Gastroesophageal sphincter (tissue), 3 donors: ENCODE measurements at regions not wholly inside any gene's neighbourhood (a gene's known extent, or its start where the extent isn't known, plus 50 kb on each side); places are given as distances from the start of the nearest gene placed in this dataset.

ENCODE experiments used
- CTCF ChIP-seq, 4 experiments: fragments of 200-600 bp in 2 of 4; fragments of 450-650 bp in 2 of 4; sonication (generic) in 1 of 4; IDR thresholded peaks; one replicate each; pipeline ENCODE4 v1.5.1; 2017 to 2019; ENCODE audit warnings: antibody characterized with exemption in 4 of 4, mild to moderate bottlenecking in 2 of 4, moderate library complexity in 2 of 4
- EP300 ChIP-seq: sonication (generic); formaldehyde crosslinking; IDR thresholded peaks from one replicate; pipeline ENCODE4 v1.6.1; 2017; ENCODE audit warnings: antibody characterized with exemption, mild to moderate bottlenecking
- POLR2A ChIP-seq, 2 donors: fragments of 450-650 bp; IDR thresholded peaks; one replicate each; pipeline ENCODE4 v1.6.1; 2017; ENCODE audit warnings: antibody characterized with exemption in 2 of 2, mild to moderate bottlenecking in 2 of 2, moderate library complexity in 1 of 2
- POLR2AphosphoS5 ChIP-seq: sonication (generic); formaldehyde crosslinking; IDR thresholded peaks from one replicate; pipeline ENCODE4 v1.6.1; 2017; ENCODE audit warnings: antibody characterized with exemption

GRCh38 chr16:64742455-64743223 lies 379.2 kb downstream of the CDH11 start:
- TF ChIP-seq CTCF (IDR thresholded peaks at IDR 0.05) (no peak), POLR2A (IDR thresholded peaks at IDR 0.05) (no peak), EP300 (no peak), POLR2AphosphoS5 (no peak)
